Neural progenitor cell (in vitro differentiated cells): ENCODE measurements at regions not wholly inside any gene's neighbourhood (a gene's known extent, or its start where the extent isn't known, plus 50 kb on each side); places are given as distances from the start of the nearest gene placed in this dataset.
A peak's percentile ranks its signal among the peaks of the same experiment; 100 is the strongest.

Experiments used
- DNase-seq: peaks from one replicate; pipeline ENCODE4 v3.0.0-alpha.2; 2016; ENCODE audit warnings: low spot score
- H2AFZ ChIP-seq: fragments of 200-600 bp; sonication (generic); replicated peaks from 2 replicates; pipeline ENCODE4 v1.6.1; 2016; ENCODE audit warnings: antibody characterized with exemption
- H3F3A ChIP-seq: fragments of 200-600 bp; sonication (generic); 2 replicates; pipeline ENCODE4 v1.6.1; 2016; ENCODE audit warnings: antibody characterized with exemption, low read depth
- H3K27ac ChIP-seq: fragments of 200-600 bp; sonication (generic); 2 replicates; pipeline ENCODE4 v1.5.1; 2016; ENCODE audit warnings: mild to moderate bottlenecking
- H3K27me3 ChIP-seq: fragments of 200-600 bp; sonication (generic); 2 replicates; pipeline ENCODE4 v1.6.1; 2016; ENCODE audit warnings: mild to moderate bottlenecking, moderate library complexity
- H3K36me3 ChIP-seq: fragments of 200-600 bp; sonication (generic); 2 replicates; pipeline ENCODE4 v1.5.1; 2016
- H3K4me1 ChIP-seq: fragments of 200-600 bp; sonication (generic); 2 replicates; pipeline ENCODE4 v1.6.1; 2016; ENCODE audit warnings: mixed run types
- H3K4me2 ChIP-seq: fragments of 200-600 bp; sonication (generic); 2 replicates; pipeline ENCODE4 v1.6.1; 2016
- H3K4me3 ChIP-seq: fragments of 200-600 bp; sonication (generic); 2 replicates; pipeline ENCODE4 v1.5.1; 2016
- H3K79me2 ChIP-seq: fragments of 200-600 bp; sonication (generic); 2 replicates; pipeline ENCODE4 v1.6.1; 2016; ENCODE audit warnings: low read depth
- H3K9ac ChIP-seq: fragments of 200-600 bp; sonication (generic); 2 replicates; pipeline ENCODE4 v1.6.1; 2016
- H3K9me3 ChIP-seq: fragments of 200-600 bp; sonication (generic); 2 replicates; pipeline ENCODE4 v1.5.1; 2016; ENCODE audit warnings: low read depth
- H4K20me1 ChIP-seq: fragments of 200-600 bp; sonication (generic); 2 replicates; pipeline ENCODE4 v1.6.1; 2016; ENCODE audit warnings: low read depth
- H3K27ac Mint-ChIP-seq: 3 replicates; pipeline ENCODE4 v1.8.0; 2021; ENCODE audit warnings: mixed read lengths
- H3K27me3 Mint-ChIP-seq: 2 replicates; pipeline ENCODE4 v1.8.0; 2022; ENCODE audit warnings: low read depth, mild to moderate bottlenecking, inconsistent platforms, moderate library complexity, mixed read lengths; ENCODE audit not compliant: insufficient read depth
- H3K36me3 Mint-ChIP-seq: 3 replicates; pipeline ENCODE4 v1.8.0; 2021; ENCODE audit warnings: mixed read lengths
- H3K4me1 Mint-ChIP-seq: 3 replicates; pipeline ENCODE4 v1.8.0; 2021; ENCODE audit warnings: mixed read lengths
- H3K4me3 Mint-ChIP-seq: 3 replicates; pipeline ENCODE4 v1.8.0; 2021; ENCODE audit warnings: mild to moderate bottlenecking, moderate library complexity, mixed read lengths
- H3K9me3 Mint-ChIP-seq: 3 replicates; pipeline ENCODE4 v1.8.0; 2020; ENCODE audit warnings: mixed read lengths
- EZH2 ChIP-seq: fragments of 200-600 bp; sonication (generic); IDR thresholded peaks from 2 replicates; pipeline ENCODE4 v1.6.1; 2017; ENCODE audit warnings: antibody characterized with exemption, mild to moderate bottlenecking, moderate library complexity
- EZH2phosphoT487 ChIP-seq: fragments of 200-600 bp; sonication (generic); IDR thresholded peaks from 2 replicates; pipeline ENCODE4 v1.6.1; 2017; ENCODE audit warnings: antibody characterized with exemption
- TF ChIP-seq, protein P1 (sequence below): fragments of 200-600 bp; sonication (generic); IDR thresholded peaks from 2 replicates; pipeline ENCODE4 v1.5.1; 2017; ENCODE audit warnings: antibody characterized with exemption, mild to moderate bottlenecking

DNA sequence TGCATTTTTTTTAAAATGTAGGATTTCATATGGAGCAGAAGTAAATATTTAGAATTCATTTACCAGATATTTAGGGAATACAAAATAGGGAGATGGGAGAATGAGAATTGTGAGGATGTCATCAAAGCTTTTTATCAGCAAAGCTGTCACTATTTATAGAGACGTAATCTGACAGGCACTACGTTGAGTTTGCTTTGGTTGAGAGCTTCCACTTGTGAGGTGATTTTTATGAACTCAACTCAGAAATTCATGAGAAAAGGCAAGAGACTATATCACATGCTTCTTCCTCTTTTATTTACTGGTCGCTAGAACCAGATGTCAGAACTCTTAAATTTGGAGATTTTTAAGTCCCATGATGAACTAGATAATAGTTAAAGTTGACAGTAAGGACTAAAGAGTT is 211.2 kb downstream of the GBA3 start:
- no peaks in the 10 kb centered on the region for H3F3A ChIP-seq
- H3K9me3 Mint-ChIP-seq: peaks cover 2% of the 10 kb centered on the region

DNA sequence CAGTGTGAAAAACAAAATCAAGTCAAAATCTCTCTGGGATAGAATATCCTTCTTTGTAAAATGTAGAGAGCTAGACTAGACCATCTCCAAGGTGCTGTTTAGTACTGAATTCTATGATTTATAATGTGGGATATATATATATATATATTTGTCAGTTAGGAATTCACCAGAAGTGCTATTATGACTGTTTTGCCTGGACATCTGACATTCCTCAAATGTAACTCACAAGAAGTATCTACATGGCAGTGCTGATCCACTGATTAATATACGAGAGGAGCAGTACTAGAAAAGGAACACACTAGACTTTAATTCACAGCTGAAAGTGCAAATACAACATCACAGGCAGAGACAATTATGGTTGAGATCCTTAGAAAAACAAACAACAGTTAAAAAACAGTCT is 208.9 kb downstream of the GBA3 start:
- H3F3A ChIP-seq: no peaks in the 10 kb centered on the region
- no peak overlapping the region for H3K4me2 ChIP-seq
- no peaks in the 10 kb centered on the region for H3K79me2 ChIP-seq
- H3K9me3 ChIP-seq: no peaks in the 10 kb centered on the region
- no peak overlapping the region for H3K9ac ChIP-seq
- no peaks in the 10 kb centered on the region for H4K20me1 ChIP-seq
- no peaks in the 10 kb centered on the region for H3K36me3 ChIP-seq
- H3K27me3 ChIP-seq: peaks cover 3% of the 10 kb centered on the region
- H2AFZ ChIP-seq: no peak overlapping the region
- DNase-seq: no peak
- H3K9me3 Mint-ChIP-seq: no peaks in the 10 kb centered on the region
- no peak overlapping the region for H3K27ac ChIP-seq
- H3K4me1 ChIP-seq: peaks cover 9% of the 10 kb centered on the region
- no peak overlapping the region for H3K4me3 Mint-ChIP-seq
- no peak overlapping the region for H3K4me3 ChIP-seq
- no peaks in the 10 kb centered on the region for H3K36me3 Mint-ChIP-seq
- H3K27me3 Mint-ChIP-seq: peaks cover 2% of the 10 kb centered on the region
- no peak for TF ChIP-seq EZH2phosphoT487
- TF ChIP-seq, protein P1, sequence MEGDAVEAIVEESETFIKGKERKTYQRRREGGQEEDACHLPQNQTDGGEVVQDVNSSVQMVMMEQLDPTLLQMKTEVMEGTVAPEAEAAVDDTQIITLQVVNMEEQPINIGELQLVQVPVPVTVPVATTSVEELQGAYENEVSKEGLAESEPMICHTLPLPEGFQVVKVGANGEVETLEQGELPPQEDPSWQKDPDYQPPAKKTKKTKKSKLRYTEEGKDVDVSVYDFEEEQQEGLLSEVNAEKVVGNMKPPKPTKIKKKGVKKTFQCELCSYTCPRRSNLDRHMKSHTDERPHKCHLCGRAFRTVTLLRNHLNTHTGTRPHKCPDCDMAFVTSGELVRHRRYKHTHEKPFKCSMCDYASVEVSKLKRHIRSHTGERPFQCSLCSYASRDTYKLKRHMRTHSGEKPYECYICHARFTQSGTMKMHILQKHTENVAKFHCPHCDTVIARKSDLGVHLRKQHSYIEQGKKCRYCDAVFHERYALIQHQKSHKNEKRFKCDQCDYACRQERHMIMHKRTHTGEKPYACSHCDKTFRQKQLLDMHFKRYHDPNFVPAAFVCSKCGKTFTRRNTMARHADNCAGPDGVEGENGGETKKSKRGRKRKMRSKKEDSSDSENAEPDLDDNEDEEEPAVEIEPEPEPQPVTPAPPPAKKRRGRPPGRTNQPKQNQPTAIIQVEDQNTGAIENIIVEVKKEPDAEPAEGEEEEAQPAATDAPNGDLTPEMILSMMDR: no peak
- no peak for TF ChIP-seq EZH2
- peaks cover 20% of the 10 kb centered on the region for H3K4me1 Mint-ChIP-seq
- H3K27ac Mint-ChIP-seq: no peak overlapping the region

More for the DNA sequence above, 211.2 kb downstream of the GBA3 start:
- no peak for TF ChIP-seq EZH2phosphoT487
- TF ChIP-seq, protein P1: no peak
- no peak for TF ChIP-seq EZH2
- DNase-seq: no peak
- H2AFZ ChIP-seq: no peak overlapping the region
- Mint-ChIP-seq H3K27ac (no peak overlapping the region), H3K4me3 (no peak overlapping the region), H3K27me3 (no peaks in the 10 kb centered on the region), H3K36me3 (no peaks in the 10 kb centered on the region), H3K4me1 (peaks cover 13% of the 10 kb centered on the region)
- H3K36me3 ChIP-seq: no peaks in the 10 kb centered on the region
- no peak overlapping the region for H3K9ac ChIP-seq
- peaks cover 3% of the 10 kb centered on the region for H3K27me3 ChIP-seq
- H3K4me1 ChIP-seq: peaks cover 9% of the 10 kb centered on the region
- H3K4me2 ChIP-seq: no peak overlapping the region
- H3K79me2 ChIP-seq: no peaks in the 10 kb centered on the region
- no peaks in the 10 kb centered on the region for H3K9me3 ChIP-seq
- H3K27ac ChIP-seq: no peak overlapping the region
- H4K20me1 ChIP-seq: no peaks in the 10 kb centered on the region
- H3K4me3 ChIP-seq: no peak overlapping the region

- peak; percentile 24 for DNase-seq
- Histone ChIP-seq H3K9me3 (no peaks in the 10 kb centered on the region), H3K9ac (no peak overlapping the region), H3K27ac (no peak overlapping the region), H3K4me1 (peaks cover 9% of the 10 kb centered on the region), H2AFZ (no peak overlapping the region), H4K20me1 (no peaks in the 10 kb centered on the region), H3F3A (no peaks in the 10 kb centered on the region), H3K4me2 (peak overlapping the region; percentile 30), H3K36me3 (no peaks in the 10 kb centered on the region), H3K4me3 (no peak overlapping the region), H3K27me3 (peaks cover 3% of the 10 kb centered on the region), H3K79me2 (no peaks in the 10 kb centered on the region)
- Mint-ChIP-seq H3K27ac (no peak overlapping the region), H3K36me3 (no peaks in the 10 kb centered on the region), H3K27me3 (peaks cover 2% of the 10 kb centered on the region), H3K4me1 (peaks cover 20% of the 10 kb centered on the region), H3K9me3 (no peaks in the 10 kb centered on the region), H3K4me3 (no peak overlapping the region)
- TF ChIP-seq, protein P1: no peak
- no peak for TF ChIP-seq EZH2
- no peak for TF ChIP-seq EZH2phosphoT487
These were observed 208.1 kb downstream of the GBA3 start for GRCh38 chr4:22900876-22901275.
